Activated naive CD4-positive, alpha-beta T cell treated with anti-CD3 and anti-CD28 coated beads for 36 hours (primary cell): ENCODE measurements at regions not wholly inside any gene's neighbourhood (a gene's known extent, or its start where the extent isn't known, plus 50 kb on each side); places are given as distances from the start of the nearest gene placed in this dataset.

ENCODE experiments used
- CTCF ChIA-PET: fragments of 350-600 bp; sonication (Branson Sonifier 250); formaldehyde crosslinking; loops from one replicate; lab custom pipeline; 2021; ENCODE audit warnings: antibody characterized with exemption; lab: Charles Lee
- DNase-seq: peaks from one replicate; pipeline ENCODE4 v3.0.0-alpha.2; 2020
- H3K27ac Mint-ChIP-seq: one replicate; pipeline ENCODE4 v1.8.0; 2021; ENCODE audit warnings: mild to moderate bottlenecking, mixed read lengths
- H3K27me3 Mint-ChIP-seq: one replicate; pipeline ENCODE4 v1.8.0; 2021; ENCODE audit warnings: low read depth, mixed read lengths
- H3K36me3 Mint-ChIP-seq: one replicate; pipeline ENCODE4 v1.8.0; 2021; ENCODE audit warnings: low read depth, mixed read lengths
- H3K4me1 Mint-ChIP-seq: one replicate; pipeline ENCODE4 v1.8.0; 2021; ENCODE audit warnings: low read depth, mixed read lengths
- H3K4me3 Mint-ChIP-seq: one replicate; pipeline ENCODE4 v1.8.0; 2021; ENCODE audit warnings: mild to moderate bottlenecking, moderate library complexity, mixed read lengths
- H3K9me3 Mint-ChIP-seq: one replicate; pipeline ENCODE4 v1.8.0; 2021; ENCODE audit warnings: mixed read lengths
- intact Hi-C: fragments of 100-400 bp; cut with micrococcal nuclease; formaldehyde crosslinking; loops from one replicate; pipeline ENCODE4 v1.15.1; 2023

GRCh38 chr13:20336761-20337160, 104.6 kb upstream of the GJB6 start:
- CTCF ChIA-PET: no interaction called here
- no peaks in the 10 kb centered on the region for H3K4me1 Mint-ChIP-seq
- no peaks in the 10 kb centered on the region for H3K36me3 Mint-ChIP-seq

GRCh38 chr13:20334309-20334708, 102.2 kb upstream of the GJB6 start:
- no peaks in the 10 kb centered on the region for H3K36me3 Mint-ChIP-seq
- H3K27me3 Mint-ChIP-seq: no peaks in the 10 kb centered on the region
- DNase-seq: no peak
- CTCF ChIA-PET: no interaction called here
- intact Hi-C loops: no loop called here
- no peak overlapping the region for H3K27ac Mint-ChIP-seq
- no peaks in the 10 kb centered on the region for H3K9me3 Mint-ChIP-seq
- H3K4me1 Mint-ChIP-seq: no peaks in the 10 kb centered on the region
- no peak overlapping the region for H3K4me3 Mint-ChIP-seq

More at GRCh38 chr13:20336761-20337160, 104.6 kb upstream of the GJB6 start:
- DNase-seq: no peak
- intact Hi-C loops: no loop called here
- H3K27ac Mint-ChIP-seq: no peak overlapping the region
- H3K9me3 Mint-ChIP-seq: no peaks in the 10 kb centered on the region
- no peaks in the 10 kb centered on the region for H3K27me3 Mint-ChIP-seq
- H3K4me3 Mint-ChIP-seq: no peak overlapping the region

DNA sequence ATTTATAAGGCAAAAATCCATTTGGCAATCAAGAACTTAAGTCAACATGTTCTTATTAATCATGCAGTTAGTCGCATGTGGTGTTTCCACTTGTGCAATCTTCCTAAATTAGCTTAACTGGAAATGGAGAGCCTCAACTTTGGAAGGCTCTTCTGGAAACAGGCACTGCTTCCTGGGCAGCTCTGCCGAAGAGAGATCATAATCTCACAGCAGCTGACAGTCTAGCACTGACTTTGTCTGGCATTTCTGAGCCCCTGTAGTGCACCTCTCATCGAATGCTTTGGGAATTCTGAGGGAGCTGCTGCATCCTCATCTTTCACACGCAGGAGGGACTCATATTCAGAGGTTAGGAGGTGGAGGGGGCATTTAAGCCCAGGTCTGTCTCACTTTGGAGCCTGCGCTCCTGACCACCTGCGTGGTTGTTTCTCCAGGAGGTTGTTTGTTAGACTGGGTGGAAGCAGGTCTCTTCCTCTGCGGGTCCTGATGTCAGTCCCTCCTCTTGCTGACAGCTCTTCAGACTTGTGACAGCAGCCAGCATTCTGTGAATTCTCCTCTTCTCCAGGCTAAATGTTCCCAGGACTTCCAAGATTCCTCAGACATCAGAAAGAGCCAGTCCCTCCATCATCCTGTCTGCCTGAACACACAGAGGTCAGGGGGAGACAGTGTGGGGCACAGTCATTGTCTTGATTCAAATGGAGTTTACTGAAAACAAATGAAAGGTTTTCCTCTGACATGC, 100.4 kb upstream of the GJB6 start:
- DNase-seq: no peak
- Mint-ChIP-seq H3K4me3 (no peak overlapping the region), H3K36me3 (no peaks in the 10 kb centered on the region), H3K27ac (no peak overlapping the region), H3K9me3 (peaks cover 6% of the 10 kb centered on the region), H3K4me1 (no peaks in the 10 kb centered on the region), H3K27me3 (no peaks in the 10 kb centered on the region)
- intact Hi-C loops: no loop called here
- CTCF ChIA-PET: interaction anchor here (0.5 kb wide), 1 partner anchor 108 kb away, joined by 3 read pairs; no protein-coding TSS in a partner anchor

DNA sequence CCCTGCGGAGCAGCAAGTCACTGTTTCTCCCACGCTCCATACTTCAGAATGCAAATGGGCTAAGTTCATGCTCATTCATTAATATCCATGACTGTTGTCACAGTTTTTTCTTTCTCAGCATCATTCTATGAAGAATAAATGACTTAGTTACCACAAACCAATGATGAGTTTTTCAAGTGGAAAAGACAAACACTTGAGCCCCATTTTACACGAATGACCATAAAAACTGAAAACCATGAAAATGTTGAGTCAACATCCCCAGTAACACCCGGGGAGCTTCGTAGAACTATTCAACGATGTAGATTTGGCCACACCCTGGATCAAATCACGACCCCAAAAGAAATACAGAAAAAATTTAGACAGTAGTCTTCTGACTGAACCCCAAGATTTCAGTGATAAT, 99.8 kb upstream of the GJB6 start:
- no peak for DNase-seq
- peaks cover 1% of the 10 kb centered on the region for H3K27me3 Mint-ChIP-seq
- CTCF ChIA-PET: interaction anchor here (0.5 kb wide), 1 partner anchor 108 kb away, joined by 3 read pairs; no protein-coding TSS in a partner anchor
- no peaks in the 10 kb centered on the region for H3K4me1 Mint-ChIP-seq
- H3K27ac Mint-ChIP-seq: no peak overlapping the region
- intact Hi-C loops: no loop called here
- H3K9me3 Mint-ChIP-seq: peaks cover 11% of the 10 kb centered on the region
- H3K36me3 Mint-ChIP-seq: no peaks in the 10 kb centered on the region
- H3K4me3 Mint-ChIP-seq: no peak overlapping the region

GRCh38 chr13:20331419-20331818, 99.3 kb upstream of the GJB6 start:
- Mint-ChIP-seq H3K4me1 (no peaks in the 10 kb centered on the region), H3K36me3 (no peaks in the 10 kb centered on the region), H3K9me3 (peaks cover 12% of the 10 kb centered on the region), H3K27me3 (peaks cover 2% of the 10 kb centered on the region), H3K27ac (no peak overlapping the region), H3K4me3 (no peak overlapping the region)
- CTCF ChIA-PET: no interaction called here
- intact Hi-C loops: no loop called here
- DNase-seq: no peak

GRCh38 chr13:20326809-20327208, 94.7 kb upstream of the GJB6 start:
- CTCF ChIA-PET: no interaction called here
- Mint-ChIP-seq H3K4me3 (no peak overlapping the region), H3K36me3 (peaks cover 6% of the 10 kb centered on the region), H3K27ac (no peak overlapping the region), H3K4me1 (no peaks in the 10 kb centered on the region), H3K27me3 (peaks cover 2% of the 10 kb centered on the region), H3K9me3 (peaks cover 27% of the 10 kb centered on the region)
- intact Hi-C loops: no loop called here
- no peak for DNase-seq

- no peak for DNase-seq
- no peak overlapping the region for H3K27ac Mint-ChIP-seq
- CTCF ChIA-PET: no interaction called here
- intact Hi-C loops: no loop called here
- peaks cover 2% of the 10 kb centered on the region for H3K27me3 Mint-ChIP-seq
- H3K4me1 Mint-ChIP-seq: no peaks in the 10 kb centered on the region
- peaks cover 6% of the 10 kb centered on the region for H3K36me3 Mint-ChIP-seq
- H3K4me3 Mint-ChIP-seq: no peak overlapping the region
- H3K9me3 Mint-ChIP-seq: peaks cover 27% of the 10 kb centered on the region
These were observed 94.2 kb upstream of the GJB6 start for GRCh38 chr13:20326276-20326675.

GRCh38 chr13:20320885-20321284, 88.8 kb upstream of the GJB6 start:
- no peak overlapping the region for H3K27ac Mint-ChIP-seq
- no peaks in the 10 kb centered on the region for H3K4me1 Mint-ChIP-seq
- intact Hi-C loops: no loop called here
- H3K36me3 Mint-ChIP-seq: peaks cover 6% of the 10 kb centered on the region
- no peak for DNase-seq
- CTCF ChIA-PET: no interaction called here
- H3K9me3 Mint-ChIP-seq: peaks cover 15% of the 10 kb centered on the region
- H3K27me3 Mint-ChIP-seq: no peaks in the 10 kb centered on the region
- H3K4me3 Mint-ChIP-seq: no peak overlapping the region

DNA sequence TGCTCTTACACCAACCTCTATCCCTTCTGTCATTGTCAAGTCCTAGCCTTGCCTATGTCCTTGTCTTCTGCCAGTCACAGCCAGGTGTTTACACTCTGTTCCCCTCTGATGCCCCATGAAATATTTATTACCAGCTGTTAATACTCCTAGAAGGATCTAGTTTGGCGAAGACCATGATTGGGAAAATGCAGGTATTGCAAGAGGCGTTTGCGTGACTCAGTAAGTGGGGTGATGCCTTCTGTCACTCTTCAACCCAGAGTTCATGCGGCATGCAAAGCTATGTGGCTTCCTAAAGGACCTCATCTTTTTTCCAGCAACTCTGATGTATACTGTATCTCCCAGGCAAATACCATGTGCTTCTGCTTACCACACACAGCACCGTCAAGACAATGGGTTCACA, 81.8 kb upstream of the GJB6 start:
- H3K27me3 Mint-ChIP-seq: no peaks in the 10 kb centered on the region

DNA sequence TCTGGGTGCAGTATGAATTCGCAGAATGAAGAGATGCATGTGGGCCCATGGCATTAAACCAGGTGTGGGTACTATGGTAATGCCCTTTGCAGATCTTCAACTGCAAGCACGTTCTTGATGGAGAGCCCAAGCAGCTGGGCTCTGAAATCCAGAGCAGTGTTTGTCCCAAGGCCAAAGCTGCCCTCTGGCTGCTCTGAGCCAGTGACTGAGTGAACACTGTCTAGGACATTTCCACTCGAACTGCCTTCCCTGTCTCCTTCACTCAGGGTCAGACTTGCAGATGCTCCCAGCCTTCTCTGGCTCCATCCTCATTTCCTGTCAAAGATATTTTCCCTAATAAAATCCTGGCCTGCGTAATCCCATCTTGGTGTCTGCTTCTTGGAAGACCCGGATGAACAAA, 80.2 kb upstream of the GJB6 start:
- DNase-seq: no peak
- Mint-ChIP-seq H3K36me3 (no peaks in the 10 kb centered on the region), H3K9me3 (peaks cover 11% of the 10 kb centered on the region), H3K4me1 (no peaks in the 10 kb centered on the region), H3K27ac (no peak overlapping the region), H3K4me3 (no peak overlapping the region), H3K27me3 (peaks cover 2% of the 10 kb centered on the region)
- CTCF ChIA-PET: no interaction called here
- intact Hi-C loops: no loop called here

More for the DNA sequence above, 81.8 kb upstream of the GJB6 start:
- Mint-ChIP-seq H3K4me3 (no peak overlapping the region), H3K4me1 (no peaks in the 10 kb centered on the region), H3K9me3 (no peaks in the 10 kb centered on the region), H3K27ac (no peak overlapping the region), H3K36me3 (no peaks in the 10 kb centered on the region)
- no peak for DNase-seq
- intact Hi-C loops: no loop called here
- CTCF ChIA-PET: no interaction called here

- Mint-ChIP-seq H3K4me3 (no peak overlapping the region), H3K36me3 (no peaks in the 10 kb centered on the region), H3K9me3 (peaks cover 12% of the 10 kb centered on the region), H3K27ac (no peak overlapping the region), H3K27me3 (peaks cover 2% of the 10 kb centered on the region), H3K4me1 (no peaks in the 10 kb centered on the region)
- no peak for DNase-seq
- intact Hi-C loops: no loop called here
- CTCF ChIA-PET: interaction anchor here (0.6 kb wide), 1 partner anchor 111 kb away, joined by 3 read pairs; no protein-coding TSS in a partner anchor
These were observed 79.5 kb upstream of the GJB6 start for GRCh38 chr13:20311596-20311995.

DNA sequence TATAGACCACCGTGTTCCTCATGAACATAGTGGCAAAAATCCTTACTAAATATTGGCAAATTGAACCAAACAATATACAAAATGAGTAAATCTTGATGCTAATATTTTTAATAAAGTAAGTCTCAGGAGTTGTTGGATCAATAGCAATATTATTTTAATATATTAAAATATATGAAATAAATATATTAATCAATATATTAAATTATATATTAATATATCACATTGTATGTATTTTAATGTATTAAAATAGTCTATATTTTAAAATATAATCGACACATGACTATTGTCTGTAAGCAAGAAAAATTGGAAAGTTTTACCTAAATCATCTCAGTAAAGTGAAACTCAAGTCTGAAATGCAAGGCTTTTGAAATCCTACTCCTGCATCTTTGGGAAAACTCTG, 78.9 kb upstream of the GJB6 start:
- Mint-ChIP-seq H3K27me3 (peaks cover 2% of the 10 kb centered on the region), H3K9me3 (peaks cover 12% of the 10 kb centered on the region), H3K27ac (no peak overlapping the region), H3K4me3 (no peak overlapping the region), H3K36me3 (no peaks in the 10 kb centered on the region), H3K4me1 (no peaks in the 10 kb centered on the region)
- intact Hi-C loops: no loop called here
- DNase-seq: no peak
- CTCF ChIA-PET: no interaction called here

DNA sequence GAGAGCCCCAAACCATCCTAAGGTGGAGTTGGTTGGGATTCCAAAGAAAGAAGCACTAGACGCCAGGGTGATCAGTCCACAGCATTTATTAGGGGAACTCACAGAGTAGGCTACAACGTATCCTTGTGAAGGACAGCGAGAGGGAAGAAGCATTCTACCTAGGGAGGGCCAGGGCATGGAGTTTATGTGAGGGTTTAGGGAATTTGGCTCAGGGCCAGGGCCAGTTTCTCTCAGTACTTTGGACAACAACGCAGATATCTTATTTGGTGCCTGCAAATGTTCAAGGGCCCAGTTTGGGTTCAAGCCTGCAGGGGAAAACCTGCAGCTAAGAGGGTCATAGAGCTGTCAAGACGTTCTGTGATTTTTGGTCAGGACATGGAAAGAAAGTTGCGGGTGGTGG, 73.9 kb upstream of the GJB6 start:
- no peak for DNase-seq
- Mint-ChIP-seq H3K36me3 (no peaks in the 10 kb centered on the region), H3K4me3 (no peak overlapping the region), H3K27me3 (peaks cover 21% of the 10 kb centered on the region), H3K4me1 (peaks cover 4% of the 10 kb centered on the region), H3K9me3 (peaks cover 12% of the 10 kb centered on the region), H3K27ac (no peak overlapping the region)
- intact Hi-C loops: no loop called here
- CTCF ChIA-PET: no interaction called here
